RPMI8226 (cell line): ENCODE measurements at regions not wholly inside any gene's neighbourhood (a gene's known extent, or its start where the extent isn't known, plus 50 kb on each side); places are given as distances from the start of the nearest gene placed in this dataset.
"Not testable (repeated sequence)": the region's sequence is repeated elsewhere in the genome, so short reads cannot be mapped to it uniquely, and the experiment has no call there.

Experiments
- DNase-seq: peaks from one replicate; pipeline ENCODE4 v3.0.0-alpha.2; 2015

GRCh38 chr9:97248252-97248651 is 59.2 kb upstream of the CCDC180 start:
- not testable (repeated sequence) for DNase-seq

GRCh38 chr9:97243606-97244005 is 63.9 kb upstream of the CCDC180 start:
- DNase-seq, result no peak

- not testable (repeated sequence) for DNase-seq
Measured at GRCh38 chr9:97241430-97241829, 66.0 kb upstream of the CCDC180 start.

- peak; percentile 26 for DNase-seq
Measured at GRCh38 chr9:97237951-97238889, 69.2 kb upstream of the CCDC180 start.

- DNase-seq, result no peak
Measured at GRCh38 chr9:97237311-97237786, 70.1 kb upstream of the CCDC180 start.

GRCh38 chr9:97233009-97233400 is 74.5 kb upstream of the CCDC180 start:
- not testable (repeated sequence) for DNase-seq

GRCh38 chr9:97232060-97233008 is 75.1 kb upstream of the CCDC180 start:
- DNase-seq, result not testable (repeated sequence)

- DNase-seq, result peak; percentile 13
Measured at GRCh38 chr9:97222393-97222792, 85.1 kb upstream of the CCDC180 start.

GRCh38 chr9:97221478-97222355 is 85.7 kb upstream of the CCDC180 start:
- DNase-seq, result peak; percentile 28

- DNase-seq, result no peak
Measured at GRCh38 chr9:97220894-97221477, 86.5 kb upstream of the CCDC180 start.

- not testable (repeated sequence) for DNase-seq
Measured at GRCh38 chr9:97220396-97220795, 87.1 kb upstream of the CCDC180 start.

GRCh38 chr9:97219443-97220140 is 87.9 kb upstream of the CCDC180 start:
- DNase-seq, result not testable (repeated sequence)

- DNase-seq, result not testable (repeated sequence)
Measured at GRCh38 chr9:97215127-97215526, 92.3 kb upstream of the CCDC180 start.

GRCh38 chr9:97214556-97214955 is 92.9 kb upstream of the CCDC180 start:
- DNase-seq, result not testable (repeated sequence)

GRCh38 chr9:97199683-97200082 is 107.8 kb upstream of the CCDC180 start:
- DNase-seq, result not testable (repeated sequence)

- DNase-seq, result not testable (repeated sequence)
Measured at GRCh38 chr9:97193767-97194166, 113.7 kb upstream of the CCDC180 start.

GRCh38 chr9:97188545-97188944 is 118.9 kb upstream of the CCDC180 start:
- DNase-seq, result no peak

- not testable (repeated sequence) for DNase-seq
Measured at GRCh38 chr9:97187706-97188105, 119.8 kb upstream of the CCDC180 start.

GRCh38 chr9:97186493-97186892 is 121.0 kb upstream of the CCDC180 start:
- no peak for DNase-seq

- not testable (repeated sequence) for DNase-seq
Measured at GRCh38 chr9:97182532-97182931, 124.9 kb upstream of the CCDC180 start.

- DNase-seq, result no peak
Measured at GRCh38 chr9:97179616-97180015, 127.8 kb upstream of the CCDC180 start.
